ENCODE measurements at regions not wholly inside any gene's neighbourhood (a gene's known extent, or its start where the extent isn't known, plus 50 kb on each side); places are given as distances from the start of the nearest gene placed in this dataset.

DNA sequence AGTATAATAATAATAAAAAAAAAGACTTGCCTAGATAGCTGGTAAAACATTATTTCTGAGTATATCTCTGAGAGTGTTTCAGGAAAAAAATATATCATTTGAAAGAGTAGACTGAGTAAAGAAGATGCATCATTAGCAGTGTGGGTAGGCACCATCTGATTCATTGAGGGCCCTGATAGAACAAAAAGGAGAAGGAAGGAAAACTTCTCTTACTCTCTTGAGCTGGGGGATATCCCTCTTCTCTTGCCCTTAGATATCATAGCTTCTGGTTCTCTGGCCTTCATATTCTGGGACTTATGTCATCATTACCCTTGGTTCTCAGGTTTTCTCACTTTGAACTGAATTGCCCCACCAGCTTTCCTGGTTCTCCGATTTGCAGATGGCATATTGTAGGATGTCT, 177.6 kb upstream of the EDNRB start (continued):
- TF ChIP-seq ATAD3A (CRISPR knock-in tag; IDR thresholded peaks at IDR 0.05) (no peak), CHD4 (IDR thresholded peaks at IDR 0.05; ENCODE audit: borderline replicate concordance, low read length) (no peak), ERF (CRISPR knock-in tag; IDR thresholded peaks at IDR 0.05) (no peak), THYN1 (CRISPR knock-in tag; IDR thresholded peaks at IDR 0.05; ENCODE audit: borderline replicate concordance, low read depth) (no peak)
- TF ChIP-seq, protein P1, sequence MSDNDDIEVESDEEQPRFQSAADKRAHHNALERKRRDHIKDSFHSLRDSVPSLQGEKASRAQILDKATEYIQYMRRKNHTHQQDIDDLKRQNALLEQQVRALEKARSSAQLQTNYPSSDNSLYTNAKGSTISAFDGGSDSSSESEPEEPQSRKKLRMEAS (IDR thresholded peaks at IDR 0.05), result no peak

DNA sequence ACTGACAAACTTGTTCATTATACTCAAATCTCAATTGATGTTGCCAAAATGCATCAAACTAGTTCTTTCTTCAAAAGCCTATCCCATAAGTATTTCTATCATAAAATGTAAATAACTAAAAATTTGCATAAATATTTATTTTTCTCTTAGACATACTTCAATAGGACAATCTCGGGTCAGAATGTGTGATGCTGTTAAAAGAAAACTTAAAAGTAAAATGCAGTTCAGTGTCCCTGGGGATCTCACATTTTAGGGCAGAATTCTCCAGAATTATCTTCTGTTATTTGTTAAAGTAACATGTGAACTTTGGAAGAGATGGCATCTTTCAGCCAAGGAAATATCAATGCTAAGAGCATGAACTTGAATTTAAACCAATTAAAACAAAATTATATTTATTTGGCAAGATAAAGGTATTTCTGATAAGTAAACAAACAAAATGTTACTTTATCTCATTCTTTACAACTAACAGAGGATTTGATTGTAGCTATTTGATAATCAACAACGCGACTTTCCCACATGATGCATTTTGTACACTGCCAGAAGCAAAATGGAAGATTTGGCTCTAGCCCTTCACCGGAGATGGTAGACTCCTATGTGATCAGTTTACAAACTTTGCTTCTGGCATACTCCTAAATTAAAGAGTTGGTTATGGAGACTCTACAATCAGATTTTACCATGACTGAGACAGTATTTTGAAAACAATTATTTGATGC, 169.5 kb upstream of the EDNRB start:
- peaks cover 28% of the 10 kb centered on the region; the same call in 1 of the 2 replicates for H3K9me3 ChIP-seq (ENCODE audit: low read length)
- no peak overlapping the region for H3K9ac ChIP-seq (ENCODE audit: insufficient read depth, low read depth, low read length)
- in situ Hi-C loops (cut with HindIII; ENCODE audit: extremely low pct_ligation_motif_present, low pct_unique_long_range_greater_than_20kb), result no loop called here
- H3K27ac ChIP-seq (ENCODE audit: extremely low read length, insufficient read depth, low read length), result no peak overlapping the region
- H3K4me3 ChIP-seq (replicated peaks in 1 of 3; ENCODE audit: insufficient read depth in 1 of 3, low read depth in 2 of 3, low read length in 3 of 3), result no peak overlapping the region
- whole genome bisulfite sequencing (ENCODE audit: low lambda C conversion rate), result 0% methylated on average over 4 of the region's 4 CpGs
- no peak for ATAC-seq
- intact Hi-C loops (cut with micrococcal nuclease; ENCODE audit: unreplicated experiment), result no loop called here
- no peak for DNase-seq (ENCODE audit: low spot score)
- no peak overlapping the region for H3K4me2 ChIP-seq (ENCODE audit: low read depth, low read length)
- H3K4me1 ChIP-seq (ENCODE audit: insufficient read depth, low read length), result no peaks in the 10 kb centered on the region
- no TSS peak for BruUV-seq (replicated peaks)
- no peak overlapping the region for H2AFZ ChIP-seq (ENCODE audit: low read length)
- H4K20me1 ChIP-seq (ENCODE audit: insufficient read depth, low read length), result no peaks in the 10 kb centered on the region
- ChIA-PET POLR2A (no interaction called here), CTCF (ENCODE audit: low intra/inter-chr PET ratio, low total read pairs) (no interaction called here)
- no peaks in the 10 kb centered on the region for H3K79me2 ChIP-seq (ENCODE audit: insufficient read depth, low read length)
- FAIRE-seq, result no peak
- no peaks in the 10 kb centered on the region for H3K27me3 ChIP-seq (ENCODE audit: control insufficient read depth in 1 of 2, insufficient read depth in 2 of 2, low read length in 2 of 2)
- no peaks in the 10 kb centered on the region for H3K36me3 ChIP-seq (replicated peaks in 1 of 2; ENCODE audit: control insufficient read depth in 1 of 2, insufficient read depth in 2 of 2, low read length in 2 of 2)
- TF ChIP-seq ZNF776 (CRISPR knock-in tag; IDR thresholded peaks at IDR 0.05) (no peak), YEATS4 (CRISPR knock-in tag; IDR thresholded peaks at IDR 0.05; ENCODE audit: borderline replicate concordance) (no peak), ZBTB40 (IDR thresholded peaks at IDR 0.05) (no peak), ZBTB40 (CRISPR knock-in tag; IDR thresholded peaks at IDR 0.05) (no peak), ZFY (CRISPR knock-in tag; IDR thresholded peaks at IDR 0.05) (no peak), BORCS8-MEF2B (CRISPR knock-in tag; IDR thresholded peaks at IDR 0.05) (no peak), GFI1 (CRISPR knock-in tag; IDR thresholded peaks at IDR 0.05; ENCODE audit: borderline replicate concordance) (no peak)
- TF ChIP-seq, protein P2, sequence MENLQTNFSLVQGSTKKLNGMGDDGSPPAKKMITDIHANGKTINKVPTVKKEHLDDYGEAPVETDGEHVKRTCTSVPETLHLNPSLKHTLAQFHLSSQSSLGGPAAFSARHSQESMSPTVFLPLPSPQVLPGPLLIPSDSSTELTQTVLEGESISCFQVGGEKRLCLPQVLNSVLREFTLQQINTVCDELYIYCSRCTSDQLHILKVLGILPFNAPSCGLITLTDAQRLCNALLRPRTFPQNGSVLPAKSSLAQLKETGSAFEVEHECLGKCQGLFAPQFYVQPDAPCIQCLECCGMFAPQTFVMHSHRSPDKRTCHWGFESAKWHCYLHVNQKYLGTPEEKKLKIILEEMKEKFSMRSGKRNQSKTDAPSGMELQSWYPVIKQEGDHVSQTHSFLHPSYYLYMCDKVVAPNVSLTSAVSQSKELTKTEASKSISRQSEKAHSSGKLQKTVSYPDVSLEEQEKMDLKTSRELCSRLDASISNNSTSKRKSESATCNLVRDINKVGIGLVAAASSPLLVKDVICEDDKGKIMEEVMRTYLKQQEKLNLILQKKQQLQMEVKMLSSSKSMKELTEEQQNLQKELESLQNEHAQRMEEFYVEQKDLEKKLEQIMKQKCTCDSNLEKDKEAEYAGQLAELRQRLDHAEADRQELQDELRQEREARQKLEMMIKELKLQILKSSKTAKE (CRISPR knock-in tag; IDR thresholded peaks at IDR 0.05; ENCODE audit: borderline replicate concordance), result no peak

Measured in HepG2 (cell line).